GM12892 (cell line): ENCODE measurements at regions not wholly inside any gene's neighbourhood (a gene's known extent, or its start where the extent isn't known, plus 50 kb on each side); places are given as distances from the start of the nearest gene placed in this dataset.

Experiments
- DNase-seq: peaks from one replicate; pipeline ENCODE4 v3.0.0; 2011; ENCODE audit not compliant: insufficient read length
- FAIRE-seq: peaks from 2 replicates; lab custom pipeline; 2011; peaks lifted over from hg19 to GRCh38; lab: Jason Lieb, UNC
- POLR2A ChIP-seq: IDR thresholded peaks from 2 replicates; pipeline ENCODE4 v1.6.1; 2011; ENCODE audit warnings: low read depth, low read length, control low read depth
- POLR2AphosphoS5 ChIP-seq: IDR thresholded peaks from 2 replicates; pipeline ENCODE4 v1.6.1; 2011; ENCODE audit warnings: low read depth, low read length, control low read depth
- TAF1 ChIP-seq: IDR thresholded peaks from 2 replicates; pipeline ENCODE4 v1.6.1; 2011; ENCODE audit warnings: low read depth, mild to moderate bottlenecking, control low read depth, low read length, borderline replicate concordance

DNA sequence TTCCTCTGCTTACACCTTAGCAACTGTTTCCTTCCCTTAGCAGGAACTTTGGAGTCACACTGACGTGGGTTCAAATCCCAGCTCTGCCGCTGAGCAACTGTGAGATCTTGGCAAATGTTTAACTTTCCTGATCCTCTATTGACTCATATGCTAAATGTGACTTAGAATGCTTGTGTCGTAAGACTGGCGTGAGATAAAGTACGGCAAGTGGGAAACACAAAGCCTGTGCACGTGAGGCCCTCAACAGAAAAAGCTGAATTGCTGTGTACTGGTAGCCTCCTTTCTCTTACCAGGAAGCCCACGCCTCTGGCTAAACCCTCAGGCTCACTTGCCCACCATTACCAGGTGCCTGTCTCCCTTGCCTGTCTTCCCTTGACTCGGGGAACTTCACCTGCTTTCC is 135.4 kb upstream of the TNR start:
- no peak for FAIRE-seq
- no peak for DNase-seq
- TF ChIP-seq TAF1, result no peak
- TF ChIP-seq POLR2A, result no peak
- no peak for TF ChIP-seq POLR2AphosphoS5

DNA sequence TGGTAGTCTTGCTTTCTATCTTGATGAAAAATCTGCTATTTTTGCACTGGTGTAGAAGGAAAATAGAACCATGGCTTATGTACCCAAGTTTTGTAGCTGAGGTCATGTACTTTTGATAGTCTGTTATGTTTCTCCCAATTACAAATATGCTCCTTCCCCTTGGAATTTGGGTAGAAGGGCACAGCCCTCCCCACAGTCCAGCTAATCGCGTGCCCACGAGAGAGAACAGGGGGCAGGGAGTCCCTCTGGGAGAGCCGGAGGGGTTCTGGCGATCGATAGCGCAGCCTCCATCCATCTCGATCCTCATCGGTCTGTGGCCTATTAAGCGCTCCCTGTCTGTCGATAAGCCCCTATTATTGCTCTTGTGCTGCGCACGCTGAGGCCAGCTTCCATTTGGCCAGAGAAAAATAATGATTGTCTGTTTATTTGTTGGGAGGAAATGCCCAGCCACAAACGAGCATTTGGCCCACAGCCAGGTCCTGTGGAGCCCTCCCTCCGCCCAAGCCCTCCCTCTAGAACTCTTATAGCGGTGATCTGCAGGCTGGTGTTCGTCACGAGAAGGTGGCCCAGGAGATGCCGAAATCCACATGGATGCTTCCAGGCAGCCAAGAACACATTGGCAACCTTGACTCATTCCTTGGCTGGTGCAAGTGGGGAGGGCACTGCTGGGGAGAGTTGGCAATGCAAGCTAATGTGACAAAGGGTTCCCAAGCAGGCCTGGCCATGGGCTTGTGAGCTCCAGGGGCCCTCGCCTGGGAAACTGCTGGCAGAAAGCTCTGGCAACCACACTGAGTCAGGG is 134.7 kb upstream of the TNR start:
- FAIRE-seq (no peak), DNase-seq (no peak)
- TF ChIP-seq POLR2AphosphoS5, result no peak
- TF ChIP-seq POLR2A, result no peak
- no peak for TF ChIP-seq TAF1

DNA sequence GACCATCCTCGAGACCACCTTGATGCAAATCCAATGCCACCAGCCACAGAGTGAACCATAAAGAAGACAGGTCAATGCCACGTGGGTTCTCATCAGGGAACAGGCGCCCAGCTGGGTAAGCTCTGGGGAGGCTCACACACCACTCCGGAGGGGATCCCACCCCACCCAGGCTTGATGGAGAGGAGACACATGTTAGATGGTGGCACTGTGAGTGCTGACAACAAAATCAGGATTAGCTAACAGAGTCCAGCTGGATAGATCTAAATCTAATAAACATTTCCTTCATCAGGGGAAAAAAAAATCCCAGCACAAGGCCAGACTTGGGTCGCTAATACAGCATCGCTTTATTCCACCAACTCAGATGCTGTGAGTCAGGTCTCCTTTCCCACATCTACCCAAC is 132.2 kb upstream of the TNR start:
- no peak for FAIRE-seq
- no peak for TF ChIP-seq POLR2A
- TF ChIP-seq TAF1, result no peak
- no peak for TF ChIP-seq POLR2AphosphoS5
- DNase-seq, result no peak

DNA sequence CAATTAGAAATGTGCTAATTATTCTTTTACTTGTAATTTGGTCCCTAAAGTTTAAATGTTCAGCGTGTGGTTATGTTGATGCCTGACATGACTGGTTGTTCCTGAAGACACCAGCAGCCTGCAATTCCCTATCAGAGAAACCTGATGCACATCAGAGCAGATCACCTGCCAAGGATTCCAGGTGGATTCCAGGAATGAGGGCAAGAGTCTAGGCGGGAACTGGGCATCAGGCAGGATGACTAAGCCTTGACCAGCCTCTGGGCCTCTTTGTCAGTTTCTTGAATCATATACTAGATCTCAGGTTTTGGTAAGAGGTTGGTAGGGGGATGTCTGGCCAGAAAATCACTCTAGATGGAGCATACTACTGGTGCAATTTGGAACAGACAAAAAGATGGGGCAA is 130.7 kb upstream of the TNR start:
- TF ChIP-seq POLR2AphosphoS5 (no peak), POLR2A (no peak), TAF1 (no peak)
- DNase-seq (no peak), FAIRE-seq (no peak)

DNA sequence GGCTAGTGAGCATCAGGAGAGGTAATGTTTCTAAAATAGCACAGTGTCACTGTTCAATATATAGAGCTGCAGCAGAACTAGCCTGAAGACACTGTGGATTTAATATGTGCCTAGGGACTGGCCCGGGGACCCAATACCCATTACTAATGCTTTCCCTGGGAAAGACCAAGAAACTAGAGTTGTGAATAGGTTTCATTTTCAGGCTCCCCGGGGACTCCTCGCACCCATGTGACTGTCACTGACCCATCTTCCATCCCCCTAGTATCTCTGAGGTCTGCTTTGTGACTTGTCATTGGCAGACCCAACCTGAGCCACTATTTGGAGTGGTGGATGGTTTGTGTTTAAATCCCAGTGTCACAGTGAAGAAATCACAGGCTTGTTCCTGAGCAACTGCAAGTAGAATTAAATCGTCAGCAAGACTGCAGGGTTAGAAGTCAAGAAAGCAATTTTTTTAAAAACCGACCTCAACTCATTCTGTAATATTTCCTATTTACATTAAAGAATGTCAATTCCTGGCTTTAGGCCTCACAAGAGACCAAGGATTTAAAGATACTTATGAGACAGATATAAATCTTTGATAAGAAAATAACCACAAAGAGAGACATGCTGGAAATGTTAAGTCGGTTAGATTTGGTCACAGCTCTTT is 130.0 kb upstream of the TNR start:
- no peak for TF ChIP-seq POLR2AphosphoS5
- no peak for TF ChIP-seq TAF1
- no peak for TF ChIP-seq POLR2A
- DNase-seq, result no peak
- no peak for FAIRE-seq

DNA sequence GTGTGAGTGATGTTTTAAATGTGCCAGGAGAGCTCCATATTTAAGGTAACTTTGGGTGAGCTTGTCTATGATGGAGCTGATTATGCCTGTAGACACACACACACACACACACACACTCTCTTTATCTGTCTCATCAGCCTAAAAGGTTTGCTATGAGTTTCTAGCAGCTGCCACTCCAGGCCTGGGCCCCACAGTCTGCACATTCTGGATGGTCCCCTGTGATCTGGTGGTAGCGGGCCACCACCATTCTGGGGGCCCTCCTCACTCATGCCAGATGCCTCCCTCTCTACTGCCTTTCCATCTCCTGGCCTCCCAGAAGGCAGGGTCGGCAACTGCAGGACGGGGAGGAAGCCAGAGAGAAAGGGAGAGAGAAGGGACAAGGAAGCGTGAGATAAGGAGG is 129.2 kb upstream of the TNR start:
- TF ChIP-seq TAF1 (no peak), POLR2AphosphoS5 (no peak), POLR2A (no peak)
- DNase-seq, result no peak
- no peak for FAIRE-seq

DNA sequence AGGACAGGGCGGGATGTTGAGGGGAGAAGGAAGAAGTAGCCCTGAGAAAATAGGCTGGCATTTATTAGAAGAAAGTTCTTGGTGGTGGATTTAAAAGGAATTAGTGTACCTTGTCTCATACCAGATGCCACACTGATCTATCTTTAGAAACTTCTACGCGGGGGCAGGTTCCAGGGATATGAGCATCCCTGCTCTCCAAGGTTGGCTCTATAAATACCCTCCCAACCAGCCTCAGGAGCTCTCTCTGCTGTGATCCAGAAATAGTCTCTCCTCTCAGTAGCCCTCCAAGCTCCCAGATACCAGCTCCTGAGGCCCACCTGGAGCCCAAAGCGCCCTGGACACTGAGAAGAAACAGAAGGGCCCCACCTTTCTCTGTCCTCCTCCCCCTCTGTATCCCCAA is 128.3 kb upstream of the TNR start:
- FAIRE-seq (no peak), DNase-seq (no peak)
- TF ChIP-seq POLR2AphosphoS5, result no peak

DNA sequence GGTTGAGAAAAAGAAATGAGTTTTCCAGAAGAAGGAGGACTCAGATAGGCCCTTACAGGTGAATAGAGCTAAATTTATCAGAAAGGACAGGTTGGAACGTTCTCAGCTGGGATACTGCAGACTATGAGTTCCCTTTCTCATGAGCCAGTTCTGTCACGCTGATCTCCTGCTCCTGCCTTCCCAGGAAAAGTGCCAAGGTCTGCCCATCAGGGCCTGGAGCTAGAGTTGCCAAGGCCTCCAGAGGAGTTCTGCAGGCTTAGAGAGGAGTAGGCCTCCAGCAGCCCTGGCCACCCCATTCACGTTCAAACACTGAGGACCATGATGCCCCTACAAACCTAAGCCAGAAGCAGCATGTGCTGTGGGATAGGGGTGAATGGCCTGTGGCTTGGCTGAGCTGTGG is 126.8 kb upstream of the TNR start:
- TF ChIP-seq POLR2AphosphoS5, result no peak
- no peak for TF ChIP-seq POLR2A
- no peak for TF ChIP-seq TAF1
- DNase-seq, result no peak
- FAIRE-seq, result no peak

DNA sequence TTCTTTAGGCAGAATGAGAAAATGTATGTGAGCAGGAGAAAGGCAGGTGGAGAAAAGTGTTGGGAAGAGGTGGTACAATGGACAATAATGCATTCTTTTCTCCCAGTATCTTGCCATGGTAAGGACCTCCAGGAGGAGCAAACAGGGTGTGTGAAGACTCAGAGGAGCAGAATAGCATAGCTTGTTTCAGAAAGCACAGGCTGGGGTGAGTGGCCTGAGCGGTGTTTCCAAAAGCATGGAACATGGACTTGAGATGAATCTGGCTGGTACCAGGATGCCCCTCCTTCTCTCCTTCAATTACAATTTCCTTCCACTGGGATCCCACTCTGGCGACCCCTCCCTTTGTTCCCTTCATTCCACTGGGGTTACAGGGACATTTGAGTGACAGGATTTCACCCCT is 123.4 kb upstream of the TNR start:
- FAIRE-seq (no peak), DNase-seq (no peak)

DNA sequence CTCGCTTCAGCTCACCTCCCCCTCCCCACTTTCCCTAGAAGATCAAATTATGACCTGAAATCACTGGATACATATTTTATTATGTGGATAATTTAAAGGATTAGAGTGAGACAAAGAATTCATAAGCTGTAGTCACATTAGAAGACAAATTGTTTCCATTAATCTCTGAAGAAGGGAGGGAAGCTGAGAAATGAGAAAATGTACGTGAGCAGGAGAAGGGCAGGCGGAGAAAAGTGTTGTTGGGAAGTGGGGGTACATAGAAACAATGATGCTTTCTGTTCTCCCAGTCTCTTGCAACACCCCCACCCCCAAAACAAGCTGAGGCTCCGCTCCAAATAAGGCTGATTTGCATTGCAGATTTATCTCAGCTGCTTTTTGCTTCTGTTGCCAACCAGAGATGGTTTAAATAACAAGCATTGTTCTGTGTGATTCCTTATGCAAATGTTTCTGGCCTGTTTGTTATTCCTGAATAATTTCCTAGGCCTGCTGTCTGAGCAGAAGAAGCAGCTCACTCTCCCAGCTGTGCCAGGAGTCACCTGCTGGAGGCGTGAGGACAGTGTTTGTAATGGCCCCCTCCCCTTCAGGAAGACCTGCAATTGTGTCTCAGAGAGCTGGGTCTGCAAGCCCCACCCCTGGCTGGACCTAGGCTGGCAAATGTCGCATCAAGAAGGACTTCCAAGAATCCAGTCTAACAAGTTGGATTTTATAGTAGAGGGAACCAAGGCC is 121.8 kb upstream of the TNR start:
- TF ChIP-seq TAF1, result no peak
- TF ChIP-seq POLR2A, result no peak
- TF ChIP-seq POLR2AphosphoS5, result no peak
- no peak for DNase-seq
- FAIRE-seq, result no peak

More for the DNA sequence above, 123.4 kb upstream of the TNR start:
- TF ChIP-seq TAF1, result no peak
- TF ChIP-seq POLR2AphosphoS5, result no peak
- no peak for TF ChIP-seq POLR2A

DNA sequence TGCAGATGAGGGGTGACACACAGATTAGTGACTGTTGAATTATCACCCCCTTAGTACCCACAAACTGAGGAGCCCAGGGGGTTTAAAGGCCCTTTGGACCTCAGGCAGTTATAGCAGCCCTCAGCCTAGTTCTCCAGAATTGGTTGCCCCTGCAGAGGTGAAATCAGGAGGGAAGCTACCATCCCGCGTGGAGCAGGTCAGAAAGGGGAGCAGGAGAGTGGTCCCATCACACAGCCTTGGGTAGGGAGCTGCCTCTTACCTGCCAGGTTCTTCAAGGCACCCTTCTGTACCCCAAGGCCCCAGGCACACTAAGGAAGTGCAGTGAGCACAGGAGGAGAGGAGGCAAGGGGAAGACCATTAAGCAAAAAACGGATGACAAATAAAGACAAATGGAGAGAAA is 121.2 kb upstream of the TNR start:
- FAIRE-seq, result no peak
- TF ChIP-seq POLR2A (no peak), TAF1 (no peak), POLR2AphosphoS5 (no peak)
- DNase-seq, result no peak

DNA sequence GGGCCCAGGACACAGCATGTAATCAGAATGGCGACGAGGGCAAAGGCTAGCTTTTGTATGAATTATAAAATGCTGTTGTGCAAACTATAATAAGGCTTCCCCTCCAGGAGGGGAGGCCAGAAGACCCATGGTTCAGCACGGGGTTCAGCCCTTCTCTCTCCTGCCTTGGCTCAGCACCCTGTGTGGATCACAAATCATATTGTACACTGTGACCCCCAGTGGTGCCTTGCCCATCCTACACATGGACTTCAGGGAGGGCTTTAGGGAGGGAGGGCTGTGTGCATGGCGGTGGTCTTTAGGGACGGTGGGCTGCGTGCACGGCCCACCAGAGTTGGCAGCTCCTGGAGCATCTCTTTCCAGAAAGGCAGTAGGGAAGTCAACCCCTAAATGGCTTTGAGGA is 120.8 kb upstream of the TNR start:
- FAIRE-seq, result no peak
- TF ChIP-seq POLR2AphosphoS5 (no peak), POLR2A (no peak), TAF1 (no peak)
- no peak for DNase-seq
